ENCODE measurements at regions not wholly inside any gene's neighbourhood (a gene's known extent, or its start where the extent isn't known, plus 50 kb on each side); places are given as distances from the start of the nearest gene placed in this dataset.

GRCh38 chr4:141565379-141566089 lies 70.8 kb upstream of the IL15 start:
- Histone ChIP-seq H3K4me3 (ENCODE audit: low read length in 3 of 3) (no peak overlapping the region), H3K27ac (ENCODE audit: low read depth, low read length) (no peak overlapping the region), H3K36me3 (ENCODE audit: control insufficient read depth in 3 of 3, insufficient read depth in 3 of 3, low read length in 3 of 3) (no peaks in the 10 kb centered on the region), H3K9ac (ENCODE audit: low read depth in 1 of 3, low read length in 3 of 3) (no peak overlapping the region), H3K4me1 (ENCODE audit: control insufficient read depth in 3 of 3, insufficient read depth in 3 of 3, low read length in 3 of 3) (no peaks in the 10 kb centered on the region), H3K27me3 (ENCODE audit: control insufficient read depth in 3 of 3, insufficient read depth in 3 of 3, low read length in 3 of 3) (no peaks in the 10 kb centered on the region), H3K9me3 (ENCODE audit: control insufficient read depth in 3 of 3, low read length in 3 of 3) (no peaks in the 10 kb centered on the region)

GRCh38 chr4:141567326-141567915 lies 69.0 kb upstream of the IL15 start:
- Histone ChIP-seq H3K27ac (ENCODE audit: low read depth, low read length) (no peak overlapping the region), H3K27me3 (ENCODE audit: control insufficient read depth in 3 of 3, insufficient read depth in 3 of 3, low read length in 3 of 3) (no peaks in the 10 kb centered on the region), H3K9ac (ENCODE audit: low read depth in 1 of 3, low read length in 3 of 3) (no peak overlapping the region), H3K36me3 (ENCODE audit: control insufficient read depth in 3 of 3, insufficient read depth in 3 of 3, low read length in 3 of 3) (no peaks in the 10 kb centered on the region), H3K9me3 (ENCODE audit: control insufficient read depth in 3 of 3, low read length in 3 of 3) (no peaks in the 10 kb centered on the region), H3K4me3 (ENCODE audit: low read length in 3 of 3) (no peak overlapping the region), H3K4me1 (ENCODE audit: control insufficient read depth in 3 of 3, insufficient read depth in 3 of 3, low read length in 3 of 3) (no peaks in the 10 kb centered on the region)

GRCh38 chr4:141569141-141569540 lies 67.2 kb upstream of the IL15 start:
- Histone ChIP-seq H3K27me3 (ENCODE audit: control insufficient read depth in 3 of 3, insufficient read depth in 3 of 3, low read length in 3 of 3) (no peaks in the 10 kb centered on the region), H3K9ac (ENCODE audit: low read depth in 1 of 3, low read length in 3 of 3) (no peak overlapping the region), H3K27ac (ENCODE audit: low read depth, low read length) (no peak overlapping the region), H3K9me3 (ENCODE audit: control insufficient read depth in 3 of 3, low read length in 3 of 3) (no peaks in the 10 kb centered on the region), H3K4me3 (ENCODE audit: low read length in 3 of 3) (no peak overlapping the region), H3K36me3 (ENCODE audit: control insufficient read depth in 3 of 3, insufficient read depth in 3 of 3, low read length in 3 of 3) (no peaks in the 10 kb centered on the region), H3K4me1 (ENCODE audit: control insufficient read depth in 3 of 3, insufficient read depth in 3 of 3, low read length in 3 of 3) (no peaks in the 10 kb centered on the region)

- H3K36me3 ChIP-seq (ENCODE audit: control insufficient read depth in 3 of 3, insufficient read depth in 3 of 3, low read length in 3 of 3): no peaks in the 10 kb centered on the region
- no peaks in the 10 kb centered on the region for H3K27me3 ChIP-seq (ENCODE audit: control insufficient read depth in 3 of 3, insufficient read depth in 3 of 3, low read length in 3 of 3)
- no peak overlapping the region for H3K27ac ChIP-seq (ENCODE audit: low read depth, low read length)
- no peaks in the 10 kb centered on the region for H3K9me3 ChIP-seq (ENCODE audit: control insufficient read depth in 3 of 3, low read length in 3 of 3)
- no peak overlapping the region for H3K4me3 ChIP-seq (ENCODE audit: low read length in 3 of 3)
- H3K4me1 ChIP-seq (ENCODE audit: control insufficient read depth in 3 of 3, insufficient read depth in 3 of 3, low read length in 3 of 3): no peaks in the 10 kb centered on the region
- H3K9ac ChIP-seq (ENCODE audit: low read depth in 1 of 3, low read length in 3 of 3): no peak overlapping the region
Observed at GRCh38 chr4:141570290-141570689, 66.1 kb upstream of the IL15 start.

GRCh38 chr4:141571362-141571761 lies 65.0 kb upstream of the IL15 start:
- Histone ChIP-seq H3K4me1 (ENCODE audit: control insufficient read depth in 3 of 3, insufficient read depth in 3 of 3, low read length in 3 of 3) (no peaks in the 10 kb centered on the region), H3K27me3 (ENCODE audit: control insufficient read depth in 3 of 3, insufficient read depth in 3 of 3, low read length in 3 of 3) (no peaks in the 10 kb centered on the region), H3K36me3 (ENCODE audit: control insufficient read depth in 3 of 3, insufficient read depth in 3 of 3, low read length in 3 of 3) (no peaks in the 10 kb centered on the region), H3K9ac (ENCODE audit: low read depth in 1 of 3, low read length in 3 of 3) (no peak overlapping the region), H3K27ac (ENCODE audit: low read depth, low read length) (no peak overlapping the region), H3K9me3 (ENCODE audit: control insufficient read depth in 3 of 3, low read length in 3 of 3) (no peaks in the 10 kb centered on the region), H3K4me3 (ENCODE audit: low read length in 3 of 3) (no peak overlapping the region)

- H3K9ac ChIP-seq (ENCODE audit: low read depth in 1 of 3, low read length in 3 of 3): no peak overlapping the region
- H3K27me3 ChIP-seq (ENCODE audit: control insufficient read depth in 3 of 3, insufficient read depth in 3 of 3, low read length in 3 of 3): no peaks in the 10 kb centered on the region
- H3K4me1 ChIP-seq (ENCODE audit: control insufficient read depth in 3 of 3, insufficient read depth in 3 of 3, low read length in 3 of 3): no peaks in the 10 kb centered on the region
- H3K9me3 ChIP-seq (ENCODE audit: control insufficient read depth in 3 of 3, low read length in 3 of 3): peaks cover 0 to 2% (median 0%) of the 10 kb centered on the region in 3 donors
- no peak overlapping the region for H3K4me3 ChIP-seq (ENCODE audit: low read length in 3 of 3)
- H3K27ac ChIP-seq (ENCODE audit: low read depth, low read length): no peak overlapping the region
- H3K36me3 ChIP-seq (ENCODE audit: control insufficient read depth in 3 of 3, insufficient read depth in 3 of 3, low read length in 3 of 3): no peaks in the 10 kb centered on the region
Observed at GRCh38 chr4:141571793-141572192, 64.6 kb upstream of the IL15 start.

GRCh38 chr4:141573678-141574077 lies 62.7 kb upstream of the IL15 start:
- Histone ChIP-seq H3K4me1 (ENCODE audit: control insufficient read depth in 3 of 3, insufficient read depth in 3 of 3, low read length in 3 of 3) (no peaks in the 10 kb centered on the region), H3K36me3 (ENCODE audit: control insufficient read depth in 3 of 3, insufficient read depth in 3 of 3, low read length in 3 of 3) (no peaks in the 10 kb centered on the region), H3K27me3 (ENCODE audit: control insufficient read depth in 3 of 3, insufficient read depth in 3 of 3, low read length in 3 of 3) (no peaks in the 10 kb centered on the region), H3K27ac (ENCODE audit: low read depth, low read length) (no peak overlapping the region), H3K4me3 (ENCODE audit: low read length in 3 of 3) (no peak overlapping the region), H3K9ac (ENCODE audit: low read depth in 1 of 3, low read length in 3 of 3) (no peak overlapping the region), H3K9me3 (ENCODE audit: control insufficient read depth in 3 of 3, low read length in 3 of 3) (peaks cover 0 to 2% (median 0%) of the 10 kb centered on the region in 3 donors)

- H3K9ac ChIP-seq (ENCODE audit: low read depth in 1 of 3, low read length in 3 of 3): no peak overlapping the region
- H3K9me3 ChIP-seq (ENCODE audit: control insufficient read depth in 3 of 3, low read length in 3 of 3): peaks cover 0 to 2% (median 0%) of the 10 kb centered on the region in 3 donors
- H3K27me3 ChIP-seq (ENCODE audit: control insufficient read depth in 3 of 3, insufficient read depth in 3 of 3, low read length in 3 of 3): no peaks in the 10 kb centered on the region
- H3K27ac ChIP-seq (ENCODE audit: low read depth, low read length): no peak overlapping the region
- no peak overlapping the region for H3K4me3 ChIP-seq (ENCODE audit: low read length in 3 of 3)
- no peaks in the 10 kb centered on the region for H3K4me1 ChIP-seq (ENCODE audit: control insufficient read depth in 3 of 3, insufficient read depth in 3 of 3, low read length in 3 of 3)
- H3K36me3 ChIP-seq (ENCODE audit: control insufficient read depth in 3 of 3, insufficient read depth in 3 of 3, low read length in 3 of 3): no peaks in the 10 kb centered on the region
Observed at GRCh38 chr4:141575884-141576283, 60.5 kb upstream of the IL15 start.

GRCh38 chr4:141576585-141577110 lies 59.7 kb upstream of the IL15 start:
- Histone ChIP-seq H3K27me3 (ENCODE audit: control insufficient read depth in 3 of 3, insufficient read depth in 3 of 3, low read length in 3 of 3) (no peaks in the 10 kb centered on the region), H3K4me3 (ENCODE audit: low read length in 3 of 3) (no peak overlapping the region), H3K36me3 (ENCODE audit: control insufficient read depth in 3 of 3, insufficient read depth in 3 of 3, low read length in 3 of 3) (no peaks in the 10 kb centered on the region), H3K27ac (ENCODE audit: low read depth, low read length) (no peak overlapping the region), H3K4me1 (ENCODE audit: control insufficient read depth in 3 of 3, insufficient read depth in 3 of 3, low read length in 3 of 3) (no peaks in the 10 kb centered on the region), H3K9me3 (ENCODE audit: control insufficient read depth in 3 of 3, low read length in 3 of 3) (peaks cover 0 to 2% (median 0%) of the 10 kb centered on the region in 3 donors), H3K9ac (ENCODE audit: low read depth in 1 of 3, low read length in 3 of 3) (no peak overlapping the region)

GRCh38 chr4:141578451-141578850 lies 57.9 kb upstream of the IL15 start:
- Histone ChIP-seq H3K27ac (ENCODE audit: low read depth, low read length) (no peak overlapping the region), H3K36me3 (ENCODE audit: control insufficient read depth in 3 of 3, insufficient read depth in 3 of 3, low read length in 3 of 3) (no peaks in the 10 kb centered on the region), H3K27me3 (ENCODE audit: control insufficient read depth in 3 of 3, insufficient read depth in 3 of 3, low read length in 3 of 3) (no peaks in the 10 kb centered on the region), H3K9ac (ENCODE audit: low read depth in 1 of 3, low read length in 3 of 3) (no peak overlapping the region), H3K4me3 (ENCODE audit: low read length in 3 of 3) (no peak overlapping the region), H3K9me3 (ENCODE audit: control insufficient read depth in 3 of 3, low read length in 3 of 3) (peaks cover 0 to 2% (median 0%) of the 10 kb centered on the region in 3 donors), H3K4me1 (ENCODE audit: control insufficient read depth in 3 of 3, insufficient read depth in 3 of 3, low read length in 3 of 3) (no peaks in the 10 kb centered on the region)

Measured in skeletal muscle tissue (tissue), 3 donors.